ENCODE measurements at regions not wholly inside any gene's neighbourhood (a gene's known extent, or its start where the extent isn't known, plus 50 kb on each side); places are given as distances from the start of the nearest gene placed in this dataset.

DNA sequence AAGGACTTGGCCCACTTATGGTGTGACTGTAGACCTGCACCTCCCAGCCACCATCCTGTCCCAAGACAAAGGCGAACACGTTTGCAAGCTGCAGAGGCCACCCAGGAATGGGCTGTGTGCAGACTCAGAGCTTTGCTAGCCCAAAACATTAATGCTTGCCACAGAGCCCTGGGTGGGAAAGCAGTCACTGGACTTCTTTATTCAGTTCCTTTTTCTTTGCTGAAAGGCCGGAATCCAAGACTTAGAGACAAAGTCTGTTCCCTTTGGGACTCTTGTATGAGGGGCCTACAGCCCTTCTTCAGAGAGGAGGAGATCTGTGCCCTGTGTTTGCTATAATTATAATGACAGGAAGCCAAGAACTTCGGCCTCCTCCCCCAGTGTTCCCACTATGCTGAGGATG lies 167.8 kb downstream of the DLEU7 start:
- H3K9me3 ChIP-seq: no peaks in the 10 kb centered on the region
- TF ChIP-seq, protein P1, sequence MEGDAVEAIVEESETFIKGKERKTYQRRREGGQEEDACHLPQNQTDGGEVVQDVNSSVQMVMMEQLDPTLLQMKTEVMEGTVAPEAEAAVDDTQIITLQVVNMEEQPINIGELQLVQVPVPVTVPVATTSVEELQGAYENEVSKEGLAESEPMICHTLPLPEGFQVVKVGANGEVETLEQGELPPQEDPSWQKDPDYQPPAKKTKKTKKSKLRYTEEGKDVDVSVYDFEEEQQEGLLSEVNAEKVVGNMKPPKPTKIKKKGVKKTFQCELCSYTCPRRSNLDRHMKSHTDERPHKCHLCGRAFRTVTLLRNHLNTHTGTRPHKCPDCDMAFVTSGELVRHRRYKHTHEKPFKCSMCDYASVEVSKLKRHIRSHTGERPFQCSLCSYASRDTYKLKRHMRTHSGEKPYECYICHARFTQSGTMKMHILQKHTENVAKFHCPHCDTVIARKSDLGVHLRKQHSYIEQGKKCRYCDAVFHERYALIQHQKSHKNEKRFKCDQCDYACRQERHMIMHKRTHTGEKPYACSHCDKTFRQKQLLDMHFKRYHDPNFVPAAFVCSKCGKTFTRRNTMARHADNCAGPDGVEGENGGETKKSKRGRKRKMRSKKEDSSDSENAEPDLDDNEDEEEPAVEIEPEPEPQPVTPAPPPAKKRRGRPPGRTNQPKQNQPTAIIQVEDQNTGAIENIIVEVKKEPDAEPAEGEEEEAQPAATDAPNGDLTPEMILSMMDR (IDR thresholded peaks at IDR 0.05): no peak
- no peaks in the 10 kb centered on the region for H3K27me3 ChIP-seq
- no peak overlapping the region for H3K4me3 ChIP-seq (ENCODE audit: low read depth in 1 of 2, low read length in 1 of 2)
- no peaks in the 10 kb centered on the region for H3K4me1 ChIP-seq (ENCODE audit: control insufficient read depth in 1 of 2, insufficient read depth in 1 of 2, low read depth in 1 of 2, low read length in 1 of 2)
- no peaks in the 10 kb centered on the region for H3K36me3 ChIP-seq
- H3K27ac ChIP-seq: no peak overlapping the region

- Histone ChIP-seq H3K9me3 (no peaks in the 10 kb centered on the region), H3K4me1 (ENCODE audit: control insufficient read depth in 1 of 2, insufficient read depth in 1 of 2, low read depth in 1 of 2, low read length in 1 of 2) (no peaks in the 10 kb centered on the region), H3K4me3 (ENCODE audit: low read depth in 1 of 2, low read length in 1 of 2) (no peak overlapping the region), H3K27me3 (no peaks in the 10 kb centered on the region), H3K36me3 (no peaks in the 10 kb centered on the region), H3K27ac (no peak overlapping the region)
- TF ChIP-seq, protein P1 (IDR thresholded peaks at IDR 0.05): no peak
Observed at GRCh38 chr13:50676602-50677001, 166.9 kb downstream of the DLEU7 start.

DNA sequence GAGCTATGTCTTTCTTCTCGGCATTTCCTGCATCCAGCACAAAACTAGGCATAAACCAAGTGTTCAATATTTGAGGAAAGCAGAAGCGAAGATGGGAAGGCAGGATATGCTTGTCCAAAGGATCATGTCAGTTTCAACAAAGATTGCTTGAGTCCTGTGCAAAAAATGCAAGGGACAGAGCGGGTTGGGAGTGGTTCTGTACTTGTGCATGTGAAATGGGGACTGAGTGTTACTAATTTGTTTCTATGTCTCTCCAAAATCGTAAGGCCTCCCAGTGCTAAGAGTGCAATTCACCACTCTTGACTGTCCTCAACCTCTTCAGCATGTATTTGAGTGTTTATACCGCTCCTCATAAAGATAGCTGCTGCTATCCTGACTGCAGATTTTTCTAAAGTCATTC lies 166.2 kb downstream of the DLEU7 start:
- Histone ChIP-seq H3K4me1 (ENCODE audit: control insufficient read depth in 1 of 2, insufficient read depth in 1 of 2, low read depth in 1 of 2, low read length in 1 of 2) (no peaks in the 10 kb centered on the region), H3K27me3 (no peaks in the 10 kb centered on the region), H3K36me3 (no peaks in the 10 kb centered on the region), H3K9me3 (no peaks in the 10 kb centered on the region), H3K4me3 (ENCODE audit: low read depth in 1 of 2, low read length in 1 of 2) (no peak overlapping the region), H3K27ac (no peak overlapping the region)
- TF ChIP-seq, protein P1 (IDR thresholded peaks at IDR 0.05): no peak

DNA sequence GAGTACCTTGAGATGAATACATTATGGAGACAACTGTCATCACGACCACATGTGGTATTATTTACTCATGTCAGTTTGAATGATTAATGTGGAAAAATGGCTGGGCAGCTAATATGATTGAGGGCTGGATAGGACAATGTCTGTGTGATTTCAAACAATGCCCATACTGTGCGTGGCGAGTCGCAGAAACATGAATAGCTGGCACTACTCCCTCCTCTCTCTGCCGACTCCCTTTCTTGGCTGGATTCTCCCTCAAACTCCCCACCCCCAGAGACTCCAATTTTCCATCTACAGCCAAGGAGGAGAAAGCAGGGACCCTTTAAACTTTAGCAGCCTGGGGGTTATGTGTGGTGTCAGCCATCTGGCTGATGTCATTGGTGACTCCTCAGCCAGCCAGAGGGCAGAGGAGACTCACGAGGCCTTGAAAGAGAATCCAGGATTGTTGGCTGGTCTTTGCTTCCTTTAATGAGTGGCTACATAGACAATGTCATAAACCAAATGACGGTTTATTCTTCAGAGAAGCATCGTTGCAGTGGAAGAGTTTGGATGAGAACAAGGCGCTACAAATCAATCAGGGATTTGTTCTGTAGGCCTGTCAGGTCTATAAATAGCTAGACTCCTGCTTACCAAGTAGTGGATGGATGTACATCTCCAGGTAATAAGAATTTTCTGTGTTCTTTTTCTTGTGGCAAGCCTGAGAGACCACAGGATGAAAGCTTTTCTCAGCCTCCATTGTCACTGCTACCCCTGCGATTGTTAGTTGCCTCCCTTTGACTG lies 165.6 kb downstream of the DLEU7 start:
- Histone ChIP-seq H3K27me3 (no peaks in the 10 kb centered on the region), H3K27ac (no peak overlapping the region), H3K36me3 (no peaks in the 10 kb centered on the region), H3K9me3 (no peaks in the 10 kb centered on the region), H3K4me3 (ENCODE audit: low read depth in 1 of 2, low read length in 1 of 2) (no peak overlapping the region), H3K4me1 (ENCODE audit: control insufficient read depth in 1 of 2, insufficient read depth in 1 of 2, low read depth in 1 of 2, low read length in 1 of 2) (no peaks in the 10 kb centered on the region)
- TF ChIP-seq, protein P1 (IDR thresholded peaks at IDR 0.05): no peak

- no peaks in the 10 kb centered on the region for H3K9me3 ChIP-seq
- no peaks in the 10 kb centered on the region for H3K27me3 ChIP-seq
- TF ChIP-seq, protein P1 (IDR thresholded peaks at IDR 0.05): no peak
- H3K4me3 ChIP-seq (ENCODE audit: low read depth in 1 of 2, low read length in 1 of 2): no peak overlapping the region
- no peaks in the 10 kb centered on the region for H3K4me1 ChIP-seq (ENCODE audit: control insufficient read depth in 1 of 2, insufficient read depth in 1 of 2, low read depth in 1 of 2, low read length in 1 of 2)
- H3K36me3 ChIP-seq: no peaks in the 10 kb centered on the region
- no peak overlapping the region for H3K27ac ChIP-seq
Observed at GRCh38 chr13:50678464-50679162, 164.9 kb downstream of the DLEU7 start.
